Pancreas (tissue), 10 donors: ENCODE measurements at regions not wholly inside any gene's neighbourhood (a gene's known extent, or its start where the extent isn't known, plus 50 kb on each side); places are given as distances from the start of the nearest gene placed in this dataset.

Source experiments
- ATAC-seq, 4 donors: fragments of 200-7000 bp; cut with Tn5 transposase; one replicate each; pipeline versions ENCODE4 v1.8.0 to v1.9.1; 2020; ENCODE audit warnings: mild to moderate bottlenecking in 4 of 4, moderate library complexity in 4 of 4
- DNase-seq, 6 donors: peaks; one replicate each; pipeline ENCODE4 v3.0.0-alpha.2; 2020
- FAIRE-seq: peaks from 2 replicates; lab custom pipeline; 2012; peaks lifted over from hg19 to GRCh38; lab: Jason Lieb, UNC
- H3K27ac ChIP-seq, 4 donors: fragments of 200-600 bp; sonication (generic); 1 replicate in 3 of 4; 2 replicates in 1 of 4; pipeline versions ENCODE4 v1.5.0 to v1.8.0; 2020
- H3K27me3 ChIP-seq, 4 donors: fragments of 200-600 bp; one replicate each; pipeline ENCODE4 v1.8.0; 2021
- H3K36me3 ChIP-seq, 3 donors: fragments of 200-600 bp; sonication (generic) in 1 of 3; one replicate each; pipeline versions ENCODE4 v1.5.0 to v1.8.0; 2020 to 2021
- H3K4me1 ChIP-seq, 3 donors: fragments of 200-600 bp; one replicate each; pipeline ENCODE4 v1.8.0; 2021
- H3K4me3 ChIP-seq, 4 donors: fragments of 200-600 bp; sonication (generic) in 2 of 4; one replicate each; pipeline versions ENCODE4 v1.5.0 to v1.8.0; 2020 to 2021
- H3K9me3 ChIP-seq, 4 donors: fragments of 200-600 bp; one replicate each; pipeline ENCODE4 v1.8.0; 2021
- CTCF ChIP-seq, 4 donors: fragments of 200-600 bp; sonication (generic) in 3 of 4; IDR thresholded peaks; one replicate each; pipeline versions ENCODE4 v1.5.0 to v1.8.0; 2021; ENCODE audit warnings: antibody characterized with exemption in 4 of 4
- WGBS, 2 donors: extraction: QIAGEN DNeasy Blood & Tissue Kit; methylation state at CpG; one replicate each; pipeline ENCODE4 v1.1.7; 2013; 5-methylcytosine and 5-hydroxymethylcytosine counted together
- intact Hi-C, 3 donors: fragments of 100-400 bp; cut with DNase I; formaldehyde crosslinking; loops; one replicate each; pipeline versions ENCODE4 v1.11.1 to v1.14.2; 2022
- donor health status: healthy with polysubstance abuse.
- donor health status: DM: no; HTN: no; CAD: no; lungs with moderate emphysema.
- donor health status: DM: no; HTN: no; CAD: no.
- donor health status: control.
- donor health status: control.
- donor health status: Bipolar disorder and iron deficiency.
- donor health status: DM: yes; HTN: yes; CAD: no.
- donor health status: DM: no; HTN: no; CAD: no.
- donor health status: DM: no; HTN: no; CAD: no.
- donor health status: DM: yes; HTN: yes; CAD: no.

- Histone ChIP-seq H3K4me1 (no peaks in the 10 kb centered on the region), H3K27ac (no peak overlapping the region), H3K27me3 (no peaks in the 10 kb centered on the region), H3K4me3 (no peak overlapping the region), H3K9me3 (no peaks in the 10 kb centered on the region), H3K36me3 (no peaks in the 10 kb centered on the region)
- 53 to 59% methylated on average over 3 of the region's 3 CpGs for WGBS, 2 donors
- intact Hi-C loops: no loop called here
- no peak for TF ChIP-seq CTCF (IDR thresholded peaks at IDR 0.05)
- no peak for ATAC-seq
- no peak for DNase-seq
- no peak for FAIRE-seq
Measured at GRCh38 chr6:71072508-71072907, 115.6 kb upstream of the B3GAT2 start.

GRCh38 chr6:71077655-71078054, 120.8 kb upstream of the B3GAT2 start:
- WGBS, 2 donors: 70 to 88% methylated on average over 2 of the region's 2 CpGs
- TF ChIP-seq CTCF (IDR thresholded peaks at IDR 0.05): no peak
- H3K27me3 ChIP-seq: no peaks in the 10 kb centered on the region
- no peak for FAIRE-seq
- H3K36me3 ChIP-seq: no peaks in the 10 kb centered on the region
- H3K4me3 ChIP-seq: no peak overlapping the region
- no peak for DNase-seq
- ATAC-seq: no peak
- H3K9me3 ChIP-seq: no peaks in the 10 kb centered on the region
- peaks cover 0 to 5% (median 0%) of the 10 kb centered on the region in 3 donors for H3K4me1 ChIP-seq
- no peak overlapping the region for H3K27ac ChIP-seq
- intact Hi-C loops: no loop called here

DNA sequence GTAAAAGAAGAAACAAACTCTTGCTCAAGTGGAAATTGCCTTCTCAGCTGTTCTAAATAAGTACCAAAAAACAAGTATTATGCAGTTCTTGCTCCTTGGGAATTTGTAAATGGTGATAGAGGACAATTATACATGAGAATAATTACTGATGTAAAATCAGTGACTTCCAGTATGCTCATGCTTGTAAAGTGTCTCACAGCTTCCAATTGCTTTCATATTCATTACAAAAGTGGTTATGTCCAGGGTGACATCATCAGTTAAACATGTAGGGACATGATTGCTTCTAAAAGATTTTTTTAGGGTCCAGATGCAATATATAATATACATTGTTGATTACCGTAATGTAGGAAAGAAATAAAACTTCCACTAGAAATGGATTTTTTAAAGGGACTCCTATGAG, 122.8 kb upstream of the B3GAT2 start:
- Histone ChIP-seq H3K9me3 (no peaks in the 10 kb centered on the region), H3K27ac (no peak overlapping the region), H3K4me1 (peaks cover 0 to 5% (median 0%) of the 10 kb centered on the region in 3 donors), H3K27me3 (no peaks in the 10 kb centered on the region), H3K36me3 (no peaks in the 10 kb centered on the region), H3K4me3 (no peak overlapping the region)
- DNase-seq: no peak
- no peak for TF ChIP-seq CTCF (IDR thresholded peaks at IDR 0.05)
- ATAC-seq: no peak
- no peak for FAIRE-seq
- intact Hi-C loops: no loop called here
- WGBS, 2 donors: 89 to 93% methylated on average over 1 of the region's 1 CpG

GRCh38 chr6:71080133-71080532, 123.3 kb upstream of the B3GAT2 start:
- no peak for TF ChIP-seq CTCF (IDR thresholded peaks at IDR 0.05)
- H3K27ac ChIP-seq: no peak overlapping the region
- H3K36me3 ChIP-seq: no peaks in the 10 kb centered on the region
- H3K4me3 ChIP-seq: no peak overlapping the region
- WGBS, 2 donors: 67 to 88% methylated on average over 2 of the region's 2 CpGs
- FAIRE-seq (no peak), ATAC-seq (no peak), DNase-seq (no peak)
- no peaks in the 10 kb centered on the region for H3K9me3 ChIP-seq
- H3K27me3 ChIP-seq: no peaks in the 10 kb centered on the region
- intact Hi-C loops: no loop called here
- peaks cover 0 to 5% (median 0%) of the 10 kb centered on the region in 3 donors for H3K4me1 ChIP-seq

DNA sequence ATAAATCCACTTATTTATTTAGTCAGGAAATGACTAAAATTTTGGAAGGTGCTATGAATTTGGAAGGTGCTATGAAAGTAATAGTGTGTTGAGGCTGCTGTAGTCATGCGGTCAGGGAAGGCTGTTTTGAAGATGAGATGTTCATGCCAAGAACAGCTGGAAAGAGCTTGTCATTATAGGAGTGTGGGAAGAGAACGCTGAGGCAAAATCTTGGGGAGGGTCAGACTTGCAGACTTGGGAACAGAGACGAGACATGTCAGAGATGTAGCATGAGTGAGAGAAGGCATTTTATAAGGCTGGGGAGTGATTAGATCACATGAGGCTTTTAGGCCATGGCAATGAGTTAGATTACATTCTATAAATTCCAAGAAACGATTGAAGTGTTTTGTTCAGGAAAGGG, 124.0 kb upstream of the B3GAT2 start:
- no peak for TF ChIP-seq CTCF (IDR thresholded peaks at IDR 0.05)
- FAIRE-seq: no peak
- Histone ChIP-seq H3K36me3 (no peaks in the 10 kb centered on the region), H3K27me3 (no peaks in the 10 kb centered on the region), H3K4me1 (peaks cover 0 to 5% (median 0%) of the 10 kb centered on the region in 3 donors), H3K9me3 (no peaks in the 10 kb centered on the region), H3K4me3 (no peak overlapping the region), H3K27ac (no peak overlapping the region)
- DNase-seq: no peak
- intact Hi-C loops: no loop called here
- WGBS, 2 donors: 72 to 80% methylated on average over 4 of the region's 4 CpGs
- no peak for ATAC-seq
